GM18951 (cell line): ENCODE measurements at regions not wholly inside any gene's neighbourhood (a gene's known extent, or its start where the extent isn't known, plus 50 kb on each side); places are given as distances from the start of the nearest gene placed in this dataset.
"Not testable (repeated sequence)": the region's sequence is repeated elsewhere in the genome, so short reads cannot be mapped to it uniquely, and the experiment has no call there.

Experiments
- POLR2A ChIP-seq: IDR thresholded peaks from 4 replicates; pipeline ENCODE4 v1.6.1; 2011; ENCODE audit warnings: mild to moderate bottlenecking; ENCODE audit not compliant: insufficient read length, insufficient read depth; ENCODE audit errors: extremely low read depth
- in situ Hi-C: fragments of 300-500 bp; cut with MboI; formaldehyde crosslinking; loops from one replicate; pipeline ENCODE4 v1.12.0; 2022; ENCODE audit warnings: low sequenced_read_pairs, mixed read lengths, inconsistent platforms; ENCODE audit not compliant: unreplicated experiment

DNA sequence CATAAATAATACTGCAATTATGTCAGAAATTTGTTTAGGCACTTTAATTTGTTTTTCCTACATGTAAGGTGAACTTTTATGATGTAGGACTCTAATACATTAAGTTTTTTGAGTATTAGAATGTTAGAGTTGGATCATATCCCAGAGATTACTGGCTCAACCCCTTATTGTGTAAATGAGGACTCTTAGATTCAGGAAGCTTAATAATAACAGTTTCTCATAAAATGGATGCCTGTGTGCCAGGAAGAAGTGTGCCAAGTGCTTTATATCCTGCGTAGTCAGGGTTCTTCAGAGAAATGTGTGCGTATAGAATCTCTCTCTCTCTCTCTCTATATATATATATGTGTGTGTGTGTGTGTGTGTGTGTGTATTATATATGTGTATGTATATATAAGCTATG lies 388.5 kb downstream of the CAAP1 start:
- in situ Hi-C loops, result no loop called here
- no peak for TF ChIP-seq POLR2A

DNA sequence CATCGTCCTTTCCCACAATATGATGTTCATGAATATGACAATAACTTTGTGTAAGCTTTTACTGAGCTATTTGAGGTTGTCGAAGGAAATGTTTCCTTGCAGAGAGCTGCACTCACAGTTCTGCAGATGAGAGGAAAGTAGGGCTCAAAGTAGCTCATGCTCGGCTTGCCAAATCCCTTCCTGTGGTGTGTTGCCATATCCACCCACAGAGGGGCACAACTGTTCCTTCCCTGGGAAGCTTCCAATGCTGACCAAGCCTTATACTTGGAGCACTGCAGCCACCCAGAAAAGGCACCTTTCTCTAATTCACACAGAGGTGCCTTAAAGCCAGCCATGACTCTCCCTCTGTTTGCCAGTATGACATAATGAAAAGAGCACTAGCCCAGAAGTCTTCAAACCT lies 390.3 kb downstream of the CAAP1 start:
- in situ Hi-C loops, result no loop called here
- TF ChIP-seq POLR2A, result no peak

DNA sequence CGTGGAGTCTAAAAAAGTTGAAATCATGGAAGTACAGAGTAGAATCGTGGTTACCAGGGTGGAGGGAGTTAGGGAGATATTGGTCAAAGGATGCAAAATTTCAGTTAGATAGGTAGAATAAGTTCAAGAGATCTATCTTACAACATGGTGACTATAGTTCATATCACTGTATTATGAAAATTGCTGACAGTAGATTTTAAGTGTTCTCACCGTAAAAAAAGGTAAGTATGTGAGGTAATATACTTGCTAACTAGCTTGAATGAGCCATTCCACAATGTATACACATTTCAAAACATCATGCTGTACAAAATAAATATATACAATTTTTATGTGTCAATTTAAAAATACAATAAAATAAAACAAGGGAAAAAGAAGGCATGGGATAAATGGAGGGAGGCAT lies 392.1 kb downstream of the CAAP1 start:
- no peak for TF ChIP-seq POLR2A
- in situ Hi-C loops, result no loop called here

DNA sequence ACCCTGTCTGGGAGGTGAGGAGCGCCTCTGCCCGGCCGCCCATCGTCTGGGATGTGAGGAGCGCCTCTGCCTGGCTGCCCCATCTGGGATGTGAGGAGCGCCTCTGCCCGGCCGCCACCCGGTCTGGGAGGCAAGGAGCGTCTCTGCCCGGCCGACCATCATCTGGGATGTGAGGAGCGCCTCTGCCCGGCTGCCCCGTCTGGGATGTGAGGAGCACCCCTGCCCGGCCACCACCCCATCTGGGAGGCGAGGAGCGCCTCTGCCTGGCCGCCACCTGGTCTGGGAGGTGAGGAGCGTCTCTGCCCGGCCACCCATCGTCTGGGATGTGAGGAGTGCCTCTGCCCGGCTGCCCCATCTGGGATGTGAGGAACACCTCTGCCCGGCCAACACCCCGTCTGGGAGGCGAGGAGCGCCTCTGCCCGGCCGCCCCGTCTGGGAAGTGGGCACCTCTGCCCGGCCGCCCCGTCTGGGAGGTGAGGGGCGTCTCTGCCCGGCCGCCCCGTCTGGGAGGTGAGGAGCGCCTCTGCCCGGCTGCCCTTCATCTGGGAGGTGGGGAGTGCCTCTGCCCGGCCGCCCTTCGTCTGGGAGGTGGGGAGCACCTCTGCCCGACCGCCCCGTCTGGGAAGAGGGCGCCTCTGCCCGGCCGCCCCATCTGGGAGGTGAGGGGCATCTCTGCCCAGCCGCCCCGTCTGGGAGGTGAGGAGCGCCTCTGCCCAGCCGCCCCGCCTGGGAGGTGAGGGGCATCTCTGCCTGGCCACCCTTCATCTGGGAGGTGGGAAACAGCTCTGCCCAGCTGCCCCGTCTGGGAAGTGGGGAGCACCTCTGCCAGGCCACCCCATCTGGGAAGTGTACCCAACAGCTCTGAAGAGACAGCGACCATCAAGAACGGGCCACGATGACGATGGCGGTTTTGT lies 399.7 kb downstream of the CAAP1 start:
- in situ Hi-C loops, result not testable (repeated sequence)

DNA sequence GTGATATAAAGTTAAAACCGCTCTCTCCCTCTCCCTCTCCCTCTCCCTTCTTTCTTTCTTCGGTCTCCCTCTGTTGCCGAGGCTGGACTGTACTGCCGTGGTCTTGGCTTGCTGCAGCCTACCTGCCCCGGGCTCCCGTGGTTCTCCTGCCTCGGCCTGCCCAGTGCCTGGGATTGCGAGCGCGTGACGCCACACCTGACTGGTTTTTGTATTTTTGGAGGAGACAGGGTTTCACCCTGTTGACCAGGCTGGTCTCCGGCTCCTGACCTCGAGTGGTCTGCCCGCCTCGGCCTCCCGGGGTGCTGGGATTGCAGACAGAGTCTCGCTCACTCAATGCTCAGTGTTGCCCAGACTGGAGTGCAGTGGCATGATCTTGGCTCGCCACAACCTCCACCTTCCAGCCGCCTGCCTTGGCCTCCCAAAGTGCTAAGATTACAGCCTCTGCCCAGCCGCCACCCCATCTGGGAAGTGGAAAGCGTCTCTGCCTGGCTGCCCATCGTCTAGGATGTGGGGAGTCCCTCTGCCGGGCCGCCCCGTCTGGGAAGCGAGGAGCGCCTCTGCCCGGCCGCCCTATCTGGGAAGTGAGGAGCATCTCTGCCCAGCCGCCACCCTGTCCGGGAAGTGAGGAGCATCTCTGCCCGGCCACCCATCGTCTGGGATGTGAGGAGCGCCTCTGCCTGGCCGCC lies 400.5 kb downstream of the CAAP1 start:
- in situ Hi-C loops, result not testable (repeated sequence)

DNA sequence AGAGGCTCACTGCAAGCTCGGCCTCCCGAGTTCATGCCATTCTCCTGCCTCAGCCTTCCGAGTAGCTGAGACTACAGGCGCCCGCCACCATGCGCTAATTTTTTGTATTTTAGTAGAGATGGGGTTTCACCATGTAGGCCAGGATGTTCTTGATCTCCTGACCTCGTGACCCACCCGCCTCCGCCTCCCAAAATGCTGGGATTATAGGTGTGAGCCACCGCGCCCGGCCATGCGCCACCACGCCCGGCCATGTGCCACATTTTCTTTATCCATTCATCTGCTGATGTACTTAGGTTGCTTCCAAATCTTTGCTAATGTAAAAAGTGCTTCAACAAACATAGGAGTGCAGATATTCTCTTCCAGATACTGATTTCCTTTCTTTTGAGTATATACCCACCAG lies 408.6 kb downstream of the CAAP1 start:
- in situ Hi-C loops, result no loop called here
- TF ChIP-seq POLR2A, result no peak

DNA sequence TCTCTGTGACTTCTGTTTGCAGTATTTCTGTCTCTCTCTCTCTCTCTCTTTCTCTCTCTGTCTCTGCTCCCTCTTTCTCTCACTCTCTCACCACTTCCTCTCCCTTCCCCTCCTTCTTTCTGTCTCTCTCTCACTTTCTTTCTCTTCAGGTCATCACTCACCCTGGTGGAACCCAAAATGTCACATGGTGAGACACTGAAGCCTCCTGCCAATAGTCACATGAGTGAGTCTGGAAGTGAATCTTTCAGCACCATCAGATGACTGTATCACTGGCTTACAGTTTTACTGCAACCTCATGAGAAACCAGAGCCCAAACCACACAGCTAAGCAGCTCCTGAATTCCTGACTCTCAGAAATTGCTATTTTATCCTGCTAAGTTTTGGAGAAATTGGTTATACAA lies 414.6 kb downstream of the CAAP1 start:
- in situ Hi-C loops, result no loop called here
- no peak for TF ChIP-seq POLR2A

DNA sequence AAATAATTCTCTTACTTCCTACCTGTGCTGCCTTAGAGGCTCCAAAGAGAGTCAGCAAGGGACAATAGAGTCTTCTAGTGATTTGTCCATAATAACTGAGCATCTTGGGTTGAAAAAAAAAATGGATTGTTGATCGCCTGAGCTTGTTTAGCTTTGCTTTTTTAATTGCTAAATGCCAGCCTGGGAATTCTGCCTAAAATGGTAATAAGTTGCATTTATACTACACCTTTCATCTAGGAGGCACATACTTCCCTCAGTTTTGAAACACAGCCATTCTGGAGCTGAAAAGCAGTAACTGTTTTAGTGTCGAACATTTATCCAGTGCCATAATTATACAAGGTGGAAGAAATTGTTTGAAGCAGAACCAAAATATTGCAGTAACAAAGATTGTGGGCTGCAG lies 421.3 kb downstream of the CAAP1 start:
- in situ Hi-C loops, result no loop called here
- no peak for TF ChIP-seq POLR2A

DNA sequence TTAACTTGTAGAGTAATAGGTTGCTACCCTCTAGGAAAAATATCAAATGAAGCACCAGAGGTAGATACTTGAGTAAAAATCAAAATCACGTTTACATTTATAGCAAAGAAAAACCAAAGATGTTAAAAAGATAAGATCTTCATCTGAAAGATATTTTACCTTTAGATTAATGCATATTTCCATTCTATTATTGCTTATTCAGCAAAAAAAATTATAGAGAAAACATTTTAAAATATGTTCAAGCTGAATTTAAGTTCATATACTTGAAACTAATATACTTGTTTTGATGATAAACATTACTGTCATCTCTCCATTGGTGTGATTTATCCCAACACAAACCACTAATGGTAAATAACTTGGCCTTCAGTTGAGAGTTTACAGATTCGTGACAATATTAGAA lies 422.3 kb downstream of the CAAP1 start:
- no peak for TF ChIP-seq POLR2A
- in situ Hi-C loops, result no loop called here

DNA sequence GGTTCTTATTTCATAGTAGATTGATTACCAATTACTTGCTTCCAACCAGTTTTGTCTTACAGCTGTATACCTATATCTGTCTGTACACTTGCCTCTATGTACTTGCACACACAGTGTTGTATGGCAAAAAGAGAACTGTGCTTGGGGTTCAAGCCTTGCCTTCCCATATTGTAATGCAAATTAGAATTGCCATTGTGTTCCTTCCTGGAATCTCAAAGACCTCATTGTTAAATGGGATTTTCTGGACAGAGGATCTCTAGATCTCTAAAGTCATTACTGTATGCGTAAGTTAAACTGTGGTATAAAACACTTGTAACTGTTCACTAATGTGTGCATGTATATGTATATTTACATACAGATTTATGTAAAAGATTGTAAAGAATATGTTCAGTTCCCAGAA lies 428.8 kb downstream of the CAAP1 start:
- TF ChIP-seq POLR2A, result no peak

DNA sequence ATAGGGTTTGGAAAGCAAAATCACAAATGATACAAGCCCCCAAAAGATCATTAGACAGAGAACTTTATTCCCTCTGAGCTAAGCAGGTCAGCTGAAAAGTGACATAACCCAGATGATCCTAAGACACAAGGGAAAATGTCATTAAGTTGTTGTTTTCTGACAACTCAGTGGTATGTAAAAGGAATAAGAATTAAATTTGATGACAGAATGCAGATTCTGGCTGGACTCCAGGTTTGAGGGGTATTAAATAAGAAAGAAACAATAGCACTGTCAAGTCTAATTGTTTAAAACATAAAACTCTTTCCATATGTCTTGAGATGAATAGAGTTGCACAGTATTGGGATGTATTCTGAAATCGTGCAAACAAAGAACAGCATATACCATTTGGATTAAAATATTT lies 429.9 kb downstream of the CAAP1 start:
- no peak for TF ChIP-seq POLR2A
- in situ Hi-C loops, result no loop called here

More for the DNA sequence above, 428.8 kb downstream of the CAAP1 start:
- in situ Hi-C loops, result no loop called here

DNA sequence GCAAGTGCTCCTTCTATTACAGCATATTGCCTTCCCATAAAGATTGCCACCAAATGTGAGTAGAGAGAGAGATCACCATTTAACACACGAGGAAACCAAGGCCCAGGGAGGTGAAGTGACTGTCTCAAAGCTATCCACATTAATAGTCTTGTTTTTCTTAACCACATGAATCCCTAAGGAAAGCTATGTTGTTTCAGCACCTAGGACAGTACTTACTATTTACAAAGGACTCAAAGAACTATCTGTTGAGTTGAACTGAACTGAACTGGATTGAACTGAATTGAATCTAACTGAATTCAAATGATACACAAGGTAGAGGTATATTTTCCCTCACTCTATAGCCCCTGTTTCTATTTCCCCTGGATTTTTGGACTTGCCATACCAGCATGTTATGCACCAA lies 430.4 kb downstream of the CAAP1 start:
- TF ChIP-seq POLR2A, result no peak
- in situ Hi-C loops, result no loop called here

DNA sequence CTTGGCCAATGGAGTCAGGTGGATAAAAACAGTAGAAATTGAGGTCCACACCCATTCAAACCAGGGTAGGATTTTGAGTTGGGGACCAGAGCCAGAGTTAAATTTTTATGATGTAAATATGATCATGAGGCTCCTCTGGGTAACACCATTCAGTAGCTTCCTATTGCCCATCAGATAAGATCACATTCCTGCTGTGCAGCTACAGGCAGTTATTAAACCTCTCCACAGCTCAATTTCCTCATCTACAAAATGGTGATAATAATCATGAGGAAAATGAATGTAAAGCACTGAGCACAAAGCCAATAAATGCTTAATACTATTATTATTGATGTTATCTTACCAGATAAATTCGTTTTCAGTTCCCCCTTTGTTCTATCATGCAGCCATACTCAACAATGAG lies 432.0 kb downstream of the CAAP1 start:
- in situ Hi-C loops, result no loop called here
- TF ChIP-seq POLR2A, result no peak

DNA sequence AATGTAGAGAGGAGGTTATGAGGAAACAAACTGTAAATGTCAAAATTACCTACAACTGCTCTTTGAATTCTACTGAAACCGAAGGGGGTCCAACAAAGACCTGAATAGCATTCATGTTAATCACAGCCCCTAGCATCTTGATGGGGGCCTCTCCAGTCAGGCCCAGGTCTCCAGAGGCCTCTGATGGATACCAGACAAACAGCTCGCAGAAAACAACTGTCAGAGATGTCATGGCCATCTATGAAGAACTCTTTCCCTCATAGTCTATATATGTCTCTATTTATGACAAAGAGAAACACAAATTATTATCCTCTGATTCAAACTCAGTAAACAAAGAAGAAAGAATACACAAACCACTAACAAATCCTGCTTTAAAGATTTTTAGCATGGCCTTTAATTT lies 432.6 kb downstream of the CAAP1 start:
- no peak for TF ChIP-seq POLR2A
- in situ Hi-C loops, result no loop called here

DNA sequence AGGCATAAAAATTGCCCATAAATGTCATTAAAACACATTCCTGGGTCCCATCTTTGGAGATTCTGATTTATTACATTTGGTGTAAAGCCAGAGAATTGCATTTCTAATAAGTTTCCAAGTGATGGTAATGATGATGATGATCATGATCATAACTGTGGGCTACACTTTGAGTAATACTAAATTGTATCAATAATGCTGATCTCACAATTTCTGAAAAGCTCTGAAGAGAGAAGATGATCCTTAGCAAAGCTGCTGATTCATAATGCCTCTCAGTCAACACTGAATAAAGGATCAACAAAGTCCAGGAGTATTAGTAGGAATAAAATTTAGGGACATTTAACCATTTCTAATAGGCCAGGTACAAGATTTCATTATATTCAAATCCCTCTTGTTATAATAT lies 434.5 kb downstream of the CAAP1 start:
- in situ Hi-C loops, result no loop called here
- no peak for TF ChIP-seq POLR2A

DNA sequence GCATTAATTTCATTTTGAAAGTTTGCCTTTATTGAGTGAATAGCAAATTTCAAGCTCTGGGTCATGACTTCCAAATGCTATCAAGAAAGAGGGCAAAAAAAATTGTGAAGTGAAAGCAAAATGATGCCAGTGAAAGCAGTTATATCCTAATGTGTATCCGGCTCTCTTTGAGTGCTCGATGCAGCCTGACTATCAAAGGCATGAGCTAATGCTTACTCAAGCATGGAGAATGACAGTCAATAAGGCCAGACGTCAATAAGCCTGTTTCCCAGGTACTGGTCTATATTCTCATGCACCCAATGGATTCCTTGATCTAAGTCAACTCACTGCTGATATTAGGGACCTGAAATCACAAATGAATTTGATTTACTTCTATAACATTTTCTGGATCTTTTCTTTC lies 435.5 kb downstream of the CAAP1 start:
- in situ Hi-C loops, result no loop called here
- no peak for TF ChIP-seq POLR2A
